Aorta (tissue), 5 donors: ENCODE measurements at regions not wholly inside any gene's neighbourhood (a gene's known extent, or its start where the extent isn't known, plus 50 kb on each side); places are given as distances from the start of the nearest gene placed in this dataset.

Source experiments
- ATAC-seq: fragments of 200-7000 bp; cut with Tn5 transposase; one replicate; pipeline ENCODE4 v1.9.1; 2022; ENCODE audit warnings: moderate library complexity; ENCODE audit not compliant: low FRiP score
- DNase-seq, 2 donors: peaks; one replicate each; pipeline ENCODE4 v3.0.0-alpha.2; 2020
- H3K27ac ChIP-seq, 2 donors: one replicate each; pipeline ENCODE4 v1.5.1; 2013; ENCODE audit warnings: low read length in 2 of 2, mild to moderate bottlenecking in 2 of 2, moderate library complexity in 2 of 2, control low read depth in 1 of 2, inconsistent platforms in 1 of 2, low read depth in 1 of 2
- H3K27me3 ChIP-seq, 2 donors: one replicate each; pipeline ENCODE4 v1.6.1; 2013; ENCODE audit warnings: control low read depth in 1 of 2, low read length in 1 of 2, mild to moderate bottlenecking in 1 of 2, moderate library complexity in 1 of 2; ENCODE audit not compliant: insufficient read depth in 2 of 2, control insufficient read depth in 1 of 2
- H3K36me3 ChIP-seq, 2 donors: one replicate each; pipeline ENCODE4 v1.6.1; 2013; ENCODE audit warnings: control low read depth in 1 of 2, low read length in 1 of 2, mild to moderate bottlenecking in 1 of 2; ENCODE audit not compliant: insufficient read depth in 2 of 2, control insufficient read depth in 1 of 2
- H3K4me1 ChIP-seq, 2 donors: one replicate each; pipeline ENCODE4 v1.6.1; 2013; ENCODE audit warnings: low read length in 2 of 2, control low read depth in 1 of 2, mild to moderate bottlenecking in 1 of 2, moderate library complexity in 1 of 2; ENCODE audit not compliant: insufficient read depth in 2 of 2, control insufficient read depth in 1 of 2
- H3K4me3 ChIP-seq, 2 donors: one replicate each; pipeline ENCODE4 v1.5.1; 2013; ENCODE audit warnings: low read length in 2 of 2, control low read depth in 1 of 2, mild to moderate bottlenecking in 1 of 2
- H3K9me3 ChIP-seq: one replicate; pipeline ENCODE4 v1.6.1; 2013; ENCODE audit warnings: mild to moderate bottlenecking, low read length; ENCODE audit not compliant: control insufficient read depth
- WGBS, 2 donors: extraction: QIAGEN DNeasy Blood & Tissue Kit; methylation state at CpG; one replicate each; pipeline ENCODE4 v1.1.7; 2013; 5-methylcytosine and 5-hydroxymethylcytosine counted together
- intact Hi-C, 2 donors: fragments of 100-400 bp; cut with DNase I; formaldehyde crosslinking; loops; one replicate each; pipeline versions ENCODE4 v1.14.2 to v1.15.0; 2022
- donor health status: healthy with polysubstance abuse.
- donor health status: Bipolar disorder and iron deficiency.
- donor health status: DM: no; HTN: no; CAD: no.
- donor health status: DM: no; HTN: no; CAD: no.
- donor health status: DM: yes; HTN: yes; CAD: no.

DNA sequence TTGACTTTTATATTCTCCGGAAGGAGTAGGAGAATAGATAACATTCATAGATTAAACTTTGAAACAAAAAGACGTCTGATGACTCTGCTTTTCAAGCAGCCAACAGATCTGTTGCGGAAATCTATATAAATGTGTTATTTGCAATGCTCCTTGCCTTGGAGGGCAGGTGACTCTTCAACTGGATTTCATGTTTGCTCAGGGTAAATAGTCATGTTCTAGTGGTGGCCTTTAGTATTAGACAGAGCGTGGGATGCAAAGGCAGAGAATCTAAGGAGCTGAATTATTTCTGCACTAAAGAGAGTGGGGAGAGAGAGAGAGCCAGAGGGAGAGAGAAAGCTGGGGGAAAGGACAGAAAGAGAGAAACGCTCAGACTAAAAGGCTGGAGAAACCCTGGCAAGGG is 454.3 kb downstream of the AJAP1 start:
- ATAC-seq (no peak), DNase-seq (no peak)
- Histone ChIP-seq H3K27ac (no peak overlapping the region), H3K4me3 (no peak overlapping the region), H3K4me1 (no peaks in the 10 kb centered on the region), H3K36me3 (no peaks in the 10 kb centered on the region), H3K9me3 (no peaks in the 10 kb centered on the region), H3K27me3 (no peaks in the 10 kb centered on the region)
- WGBS, 2 donors, result 70% methylated on average over 5 of the region's 5 CpGs
- intact Hi-C loops, result no loop called here

DNA sequence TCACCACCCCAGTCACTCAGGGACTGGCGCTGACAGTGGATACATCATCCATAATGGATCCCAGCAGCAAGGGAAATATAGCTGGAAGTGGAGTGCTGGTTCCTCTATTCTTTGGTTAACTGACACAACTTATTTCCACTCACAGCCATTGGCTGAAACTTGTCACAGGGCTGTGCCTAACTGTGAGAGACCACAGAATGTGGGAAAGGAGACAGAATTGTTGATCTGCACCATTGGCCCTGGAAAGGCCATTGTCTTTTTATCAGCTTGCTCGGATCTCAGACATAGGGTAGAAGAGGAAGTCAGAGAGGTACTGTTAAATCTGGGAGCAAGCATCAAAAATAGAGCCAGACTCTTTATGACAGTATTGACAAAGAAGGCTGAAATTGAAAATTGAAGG is 451.3 kb downstream of the AJAP1 start:
- H3K36me3 ChIP-seq, result no peaks in the 10 kb centered on the region
- H3K27me3 ChIP-seq, result no peaks in the 10 kb centered on the region
- no peaks in the 10 kb centered on the region for H3K4me1 ChIP-seq
- ATAC-seq (no peak), DNase-seq (no peak)
- 55 to 66% methylated on average over 2 of the region's 2 CpGs for WGBS, 2 donors
- intact Hi-C loops, result no loop called here
- peaks cover 2% of the 10 kb centered on the region for H3K9me3 ChIP-seq
- no peak overlapping the region for H3K4me3 ChIP-seq
- no peak overlapping the region for H3K27ac ChIP-seq

DNA sequence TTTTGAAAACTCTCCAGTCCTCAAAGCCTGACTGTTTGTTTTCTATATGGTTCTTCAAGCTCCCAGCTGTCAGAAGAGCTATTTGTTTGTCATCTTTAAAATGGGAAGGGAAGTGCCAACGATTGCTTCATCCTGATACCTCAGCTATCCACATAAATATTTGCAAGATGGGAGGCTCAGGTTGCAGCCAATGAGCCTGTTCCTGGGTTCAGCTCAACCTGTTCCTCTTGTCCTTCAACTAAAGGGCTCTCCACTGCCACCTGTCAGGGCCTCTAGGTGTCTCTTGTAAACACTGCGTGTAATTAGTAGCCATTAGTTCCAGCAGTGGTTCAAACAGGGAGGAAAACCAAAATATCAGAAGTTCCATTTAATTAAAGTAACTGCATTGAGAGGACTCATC is 445.1 kb downstream of the AJAP1 start:
- DNase-seq (no peak), ATAC-seq (no peak)
- intact Hi-C loops, result no loop called here
- no peak overlapping the region for H3K27ac ChIP-seq
- H3K9me3 ChIP-seq, result peaks cover 2% of the 10 kb centered on the region
- no peak overlapping the region for H3K4me3 ChIP-seq
- 38 to 40% methylated on average over 2 of the region's 2 CpGs for WGBS, 2 donors
- H3K27me3 ChIP-seq, result no peaks in the 10 kb centered on the region
- no peaks in the 10 kb centered on the region for H3K4me1 ChIP-seq
- H3K36me3 ChIP-seq, result no peaks in the 10 kb centered on the region

DNA sequence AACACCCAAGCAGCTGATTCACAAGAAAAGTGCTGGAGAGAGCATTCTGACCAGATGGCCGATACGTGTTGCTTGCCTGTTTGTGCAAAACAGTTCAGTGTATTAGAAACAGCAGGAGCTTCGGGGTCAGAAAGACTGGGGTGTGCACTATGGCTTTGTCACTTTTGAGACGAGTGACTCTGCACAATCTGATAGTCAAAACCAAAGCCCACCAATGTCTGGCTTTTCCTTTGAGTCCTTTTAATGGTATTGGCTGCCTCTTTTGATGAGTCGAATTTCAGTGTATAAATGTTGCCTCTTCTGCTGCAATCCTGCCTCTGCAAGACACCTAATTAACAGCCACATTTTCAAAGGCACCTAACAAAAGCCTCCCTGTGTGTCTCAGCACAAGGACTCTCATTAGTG is 444.6 kb downstream of the AJAP1 start:
- Histone ChIP-seq H3K4me1 (no peaks in the 10 kb centered on the region), H3K27ac (no peak overlapping the region), H3K9me3 (peaks cover 2% of the 10 kb centered on the region), H3K27me3 (no peaks in the 10 kb centered on the region), H3K36me3 (no peaks in the 10 kb centered on the region), H3K4me3 (no peak overlapping the region)
- no peak for ATAC-seq
- WGBS, 2 donors, result 38 to 48% methylated on average over 5 of the region's 5 CpGs
- intact Hi-C loops, result no loop called here
- DNase-seq, result no peak

DNA sequence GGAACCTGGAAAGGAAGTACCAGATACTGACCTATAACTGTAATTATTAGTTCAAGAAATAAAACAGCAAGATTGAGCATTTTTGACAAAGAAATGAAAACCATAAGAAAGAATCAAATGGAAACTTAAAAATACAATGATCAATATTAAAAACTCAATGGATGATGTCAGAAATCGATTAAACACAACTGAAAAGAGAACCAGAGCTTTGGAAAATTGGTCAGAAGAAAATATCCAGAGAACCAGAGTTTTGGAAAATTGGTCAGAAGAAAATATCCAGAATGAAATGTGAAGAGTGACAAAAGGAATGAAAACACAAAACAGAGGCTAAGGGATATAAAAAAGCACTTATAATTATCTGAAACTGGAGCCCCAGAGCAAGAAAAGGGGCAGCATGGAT is 438.6 kb downstream of the AJAP1 start:
- no peak overlapping the region for H3K4me3 ChIP-seq
- 42 to 49% methylated on average over 1 of the region's 1 CpG for WGBS, 2 donors
- H3K4me1 ChIP-seq, result no peaks in the 10 kb centered on the region
- intact Hi-C loops, result no loop called here
- no peaks in the 10 kb centered on the region for H3K36me3 ChIP-seq
- H3K27me3 ChIP-seq, result no peaks in the 10 kb centered on the region
- H3K27ac ChIP-seq, result no peak overlapping the region
- H3K9me3 ChIP-seq, result no peaks in the 10 kb centered on the region
- ATAC-seq, result no peak
- DNase-seq, result no peak

DNA sequence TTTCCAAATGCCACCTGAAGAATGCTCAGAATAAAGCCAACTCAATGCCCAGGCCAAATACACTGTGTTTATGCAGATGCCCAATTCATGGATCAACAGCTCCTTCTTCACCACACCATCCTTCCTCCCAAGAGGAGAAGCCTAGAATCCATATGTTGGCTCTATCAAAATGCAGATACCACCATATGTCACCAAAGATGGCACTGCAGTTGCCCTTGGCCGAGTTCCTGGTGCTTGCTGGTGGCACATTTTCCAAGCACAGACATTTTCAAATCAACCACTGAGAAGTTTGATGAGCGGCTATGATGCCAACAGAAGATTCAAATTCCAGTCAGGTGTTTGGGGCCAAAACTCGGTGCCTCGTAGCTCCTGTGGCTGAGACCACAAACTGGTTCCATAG is 430.3 kb downstream of the AJAP1 start:
- H3K4me1 ChIP-seq, result no peaks in the 10 kb centered on the region
- H3K27me3 ChIP-seq, result no peaks in the 10 kb centered on the region
- 74 to 78% methylated on average over 4 of the region's 4 CpGs for WGBS, 2 donors
- DNase-seq (no peak), ATAC-seq (no peak)
- H3K36me3 ChIP-seq, result no peaks in the 10 kb centered on the region
- no peak overlapping the region for H3K4me3 ChIP-seq
- H3K9me3 ChIP-seq, result peaks cover 1% of the 10 kb centered on the region
- intact Hi-C loops, result no loop called here
- H3K27ac ChIP-seq, result no peak overlapping the region

DNA sequence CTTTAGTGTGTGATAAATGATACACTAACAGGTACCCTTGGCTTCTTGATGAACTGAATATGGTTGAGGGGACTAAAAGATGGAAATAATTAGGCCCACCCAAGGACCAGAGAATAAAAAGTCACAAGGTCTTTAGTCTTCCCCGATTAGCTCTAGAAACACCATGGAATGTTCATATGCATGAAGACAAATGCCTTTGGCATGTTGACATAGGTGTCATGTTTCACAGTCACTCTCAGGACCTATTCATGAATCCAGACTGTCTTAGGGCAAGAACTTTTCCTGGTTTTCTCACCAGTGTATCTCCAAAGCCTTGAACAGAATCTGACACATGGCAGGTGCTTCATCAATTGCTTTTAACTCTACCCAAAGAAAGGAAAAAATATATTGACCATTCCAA is 412.8 kb downstream of the AJAP1 start:
- intact Hi-C loops, result no loop called here
- 0 to 3% methylated on average over 1 of the region's 1 CpG for WGBS, 2 donors

DNA sequence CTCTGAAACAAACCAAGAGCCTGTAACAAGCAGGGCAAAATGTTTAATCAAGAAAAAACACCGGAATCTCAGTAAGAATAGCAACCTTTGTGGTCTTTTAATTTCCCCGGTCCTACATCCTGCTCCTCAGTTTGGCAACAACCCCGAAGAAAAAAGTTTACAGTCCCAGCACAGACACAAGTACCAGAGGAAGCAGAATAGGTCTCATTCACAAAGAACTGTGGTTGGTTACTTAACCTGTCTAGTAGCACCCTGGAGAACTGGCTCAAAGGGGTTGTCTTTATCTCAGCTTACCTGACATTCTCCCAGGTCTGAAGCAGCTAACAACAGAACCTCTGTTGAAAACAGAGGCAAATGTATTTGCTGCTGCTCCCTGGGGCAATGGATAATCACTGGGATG is 399.3 kb downstream of the AJAP1 start:
- H3K4me1 ChIP-seq, result no peaks in the 10 kb centered on the region
- no peak for ATAC-seq
- H3K9me3 ChIP-seq, result no peaks in the 10 kb centered on the region
- no peaks in the 10 kb centered on the region for H3K27me3 ChIP-seq
- H3K27ac ChIP-seq, result no peak overlapping the region
- intact Hi-C loops, result no loop called here
- 31 to 42% methylated on average over 3 of the region's 3 CpGs for WGBS, 2 donors
- no peaks in the 10 kb centered on the region for H3K36me3 ChIP-seq
- no peak overlapping the region for H3K4me3 ChIP-seq
- DNase-seq, result no peak

More for the DNA sequence above, 412.8 kb downstream of the AJAP1 start:
- Histone ChIP-seq H3K27me3 (no peaks in the 10 kb centered on the region), H3K36me3 (no peaks in the 10 kb centered on the region), H3K27ac (no peak overlapping the region), H3K4me3 (no peak overlapping the region), H3K4me1 (no peaks in the 10 kb centered on the region), H3K9me3 (no peaks in the 10 kb centered on the region)
- DNase-seq (no peak), ATAC-seq (no peak)

DNA sequence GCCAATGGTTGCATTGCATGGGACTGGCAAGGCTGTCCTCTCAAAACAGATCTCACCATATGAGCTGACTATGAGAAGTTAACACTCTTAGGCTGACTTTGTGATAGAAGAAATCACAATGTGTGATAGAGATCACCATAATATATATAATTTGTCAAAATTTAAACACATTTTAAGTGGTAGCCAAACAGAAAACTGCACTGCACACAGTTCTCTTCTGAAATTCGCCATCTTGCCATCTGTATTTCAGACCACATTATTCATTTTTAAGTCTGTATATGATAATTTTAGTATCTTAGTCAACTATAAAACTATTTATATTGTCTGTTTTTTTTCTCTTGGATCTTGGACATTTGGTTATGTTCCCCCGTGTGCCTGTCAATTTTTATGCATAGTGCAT is 374.7 kb downstream of the AJAP1 start:
- Histone ChIP-seq H3K4me3 (no peak overlapping the region), H3K27me3 (peaks cover 0 to 3% of the 10 kb centered on the region in 2 donors), H3K9me3 (peaks cover 5% of the 10 kb centered on the region), H3K36me3 (no peaks in the 10 kb centered on the region), H3K27ac (no peak overlapping the region), H3K4me1 (no peaks in the 10 kb centered on the region)
- intact Hi-C loops, result no loop called here
- WGBS, 2 donors, result 53 to 59% methylated on average over 2 of the region's 2 CpGs
- DNase-seq (no peak), ATAC-seq (no peak)
